Chondrocyte (in vitro differentiated cells): ENCODE measurements at regions not wholly inside any gene's neighbourhood (a gene's known extent, or its start where the extent isn't known, plus 50 kb on each side); places are given as distances from the start of the nearest gene placed in this dataset.
A peak's percentile ranks its signal among the peaks of the same experiment; 100 is the strongest.

ENCODE experiments used
- DNase-seq: peaks from one replicate; pipeline ENCODE4 v3.0.0; 2021; ENCODE audit warnings: mixed read lengths, low spot score
- H3K27ac Mint-ChIP-seq: one replicate; pipeline ENCODE4 v1.8.0; 2021; ENCODE audit warnings: mild to moderate bottlenecking, moderate library complexity, mixed read lengths; ENCODE audit not compliant: unreplicated experiment
- H3K27me3 Mint-ChIP-seq: 2 replicates; pipeline ENCODE4 v1.8.0; 2021; ENCODE audit warnings: low read depth, mixed read lengths
- H3K36me3 Mint-ChIP-seq: 2 replicates; pipeline ENCODE4 v1.8.0; 2021; ENCODE audit warnings: low read depth, mixed read lengths
- H3K4me1 Mint-ChIP-seq: 2 replicates; pipeline ENCODE4 v1.8.0; 2021; ENCODE audit warnings: low read depth, mild to moderate bottlenecking, mixed read lengths
- H3K4me3 Mint-ChIP-seq: one replicate; pipeline ENCODE4 v1.8.0; 2021; ENCODE audit warnings: mild to moderate bottlenecking, moderate library complexity, mixed read lengths; ENCODE audit not compliant: unreplicated experiment
- H3K9me3 Mint-ChIP-seq: 2 replicates; pipeline ENCODE4 v1.8.0; 2021; ENCODE audit warnings: low read depth, mixed read lengths
- CTCF ChIP-seq: fragments of 200-600 bp; sonication (generic); IDR thresholded peaks from 2 replicates; pipeline ENCODE4 v1.5.0; 2021; ENCODE audit warnings: antibody characterized with exemption, mild to moderate bottlenecking, moderate library complexity

- no peaks in the 10 kb centered on the region for H3K9me3 Mint-ChIP-seq
- H3K36me3 Mint-ChIP-seq = no peaks in the 10 kb centered on the region
- no peaks in the 10 kb centered on the region for H3K27me3 Mint-ChIP-seq
- no peak overlapping the region for H3K27ac Mint-ChIP-seq
- TF ChIP-seq CTCF = peak; percentile 30
- DNase-seq = no peak
- no peak overlapping the region for H3K4me3 Mint-ChIP-seq
- H3K4me1 Mint-ChIP-seq = no peaks in the 10 kb centered on the region
These were observed 158.6 kb upstream of the CDH8 start for GRCh38 chr16:62194828-62195227.

GRCh38 chr16:62190426-62190825 lies 154.2 kb upstream of the CDH8 start:
- no peaks in the 10 kb centered on the region for H3K36me3 Mint-ChIP-seq

GRCh38 chr16:62177351-62178203 lies 141.3 kb upstream of the CDH8 start:
- no peaks in the 10 kb centered on the region for H3K36me3 Mint-ChIP-seq
- H3K27me3 Mint-ChIP-seq = peaks cover 1% of the 10 kb centered on the region
- no peaks in the 10 kb centered on the region for H3K9me3 Mint-ChIP-seq

More at GRCh38 chr16:62190426-62190825, 154.2 kb upstream of the CDH8 start:
- no peak overlapping the region for H3K4me3 Mint-ChIP-seq
- H3K9me3 Mint-ChIP-seq = no peaks in the 10 kb centered on the region
- no peaks in the 10 kb centered on the region for H3K27me3 Mint-ChIP-seq
- H3K27ac Mint-ChIP-seq = no peak overlapping the region
- no peaks in the 10 kb centered on the region for H3K4me1 Mint-ChIP-seq
- DNase-seq = no peak
- peak; percentile 74 for TF ChIP-seq CTCF

GRCh38 chr16:62170642-62171041 lies 134.4 kb upstream of the CDH8 start:
- peaks cover 14% of the 10 kb centered on the region for H3K9me3 Mint-ChIP-seq
- H3K27ac Mint-ChIP-seq = no peak overlapping the region
- no peaks in the 10 kb centered on the region for H3K4me1 Mint-ChIP-seq
- peaks cover 2% of the 10 kb centered on the region for H3K27me3 Mint-ChIP-seq
- no peak for TF ChIP-seq CTCF
- H3K4me3 Mint-ChIP-seq = no peak overlapping the region
- peak; percentile 73 for DNase-seq
- H3K36me3 Mint-ChIP-seq = no peaks in the 10 kb centered on the region

More at GRCh38 chr16:62177351-62178203, 141.3 kb upstream of the CDH8 start:
- Mint-ChIP-seq H3K27ac (no peak overlapping the region), H3K4me1 (no peaks in the 10 kb centered on the region), H3K4me3 (no peak overlapping the region)
- no peak for DNase-seq
- no peak for TF ChIP-seq CTCF

- H3K9me3 Mint-ChIP-seq = peaks cover 22% of the 10 kb centered on the region
- H3K27me3 Mint-ChIP-seq = peaks cover 2% of the 10 kb centered on the region
- H3K27ac Mint-ChIP-seq = no peak overlapping the region
- no peak for DNase-seq
- no peak for TF ChIP-seq CTCF
- no peaks in the 10 kb centered on the region for H3K36me3 Mint-ChIP-seq
- no peak overlapping the region for H3K4me3 Mint-ChIP-seq
- H3K4me1 Mint-ChIP-seq = no peaks in the 10 kb centered on the region
These were observed 131.3 kb upstream of the CDH8 start for GRCh38 chr16:62167551-62167950.
